Aorta (tissue), 5 donors: ENCODE measurements at regions not wholly inside any gene's neighbourhood (a gene's known extent, or its start where the extent isn't known, plus 50 kb on each side); places are given as distances from the start of the nearest gene placed in this dataset.
"Not testable (repeated sequence)": the region's sequence is repeated elsewhere in the genome, so short reads cannot be mapped to it uniquely, and the experiment has no call there.

Source experiments
- ATAC-seq: fragments of 200-7000 bp; cut with Tn5 transposase; one replicate; pipeline ENCODE4 v1.9.1; 2022; ENCODE audit warnings: moderate library complexity; ENCODE audit not compliant: low FRiP score
- DNase-seq, 2 donors: peaks; one replicate each; pipeline ENCODE4 v3.0.0-alpha.2; 2020
- H3K27ac ChIP-seq, 2 donors: one replicate each; pipeline ENCODE4 v1.5.1; 2013; ENCODE audit warnings: low read length in 2 of 2, mild to moderate bottlenecking in 2 of 2, moderate library complexity in 2 of 2, control low read depth in 1 of 2, inconsistent platforms in 1 of 2, low read depth in 1 of 2
- H3K27me3 ChIP-seq, 2 donors: one replicate each; pipeline ENCODE4 v1.6.1; 2013; ENCODE audit warnings: control low read depth in 1 of 2, low read length in 1 of 2, mild to moderate bottlenecking in 1 of 2, moderate library complexity in 1 of 2; ENCODE audit not compliant: insufficient read depth in 2 of 2, control insufficient read depth in 1 of 2
- H3K36me3 ChIP-seq, 2 donors: one replicate each; pipeline ENCODE4 v1.6.1; 2013; ENCODE audit warnings: control low read depth in 1 of 2, low read length in 1 of 2, mild to moderate bottlenecking in 1 of 2; ENCODE audit not compliant: insufficient read depth in 2 of 2, control insufficient read depth in 1 of 2
- H3K4me1 ChIP-seq, 2 donors: one replicate each; pipeline ENCODE4 v1.6.1; 2013; ENCODE audit warnings: low read length in 2 of 2, control low read depth in 1 of 2, mild to moderate bottlenecking in 1 of 2, moderate library complexity in 1 of 2; ENCODE audit not compliant: insufficient read depth in 2 of 2, control insufficient read depth in 1 of 2
- H3K4me3 ChIP-seq, 2 donors: one replicate each; pipeline ENCODE4 v1.5.1; 2013; ENCODE audit warnings: low read length in 2 of 2, control low read depth in 1 of 2, mild to moderate bottlenecking in 1 of 2
- H3K9me3 ChIP-seq: one replicate; pipeline ENCODE4 v1.6.1; 2013; ENCODE audit warnings: mild to moderate bottlenecking, low read length; ENCODE audit not compliant: control insufficient read depth
- WGBS, 2 donors: extraction: QIAGEN DNeasy Blood & Tissue Kit; methylation state at CpG; one replicate each; pipeline ENCODE4 v1.1.7; 2013; 5-methylcytosine and 5-hydroxymethylcytosine counted together
- intact Hi-C, 2 donors: fragments of 100-400 bp; cut with DNase I; formaldehyde crosslinking; loops; one replicate each; pipeline versions ENCODE4 v1.14.2 to v1.15.0; 2022
- donor health status: healthy with polysubstance abuse.
- donor health status: Bipolar disorder and iron deficiency.
- donor health status: DM: no; HTN: no; CAD: no.
- donor health status: DM: no; HTN: no; CAD: no.
- donor health status: DM: yes; HTN: yes; CAD: no.

GRCh38 chr4:115956054-115956796, 842.8 kb upstream of the NDST4 start:
- H3K27ac ChIP-seq, intact Hi-C loops, H3K9me3 ChIP-seq, ATAC-seq, H3K27me3 ChIP-seq, DNase-seq, H3K4me3 ChIP-seq, H3K36me3 ChIP-seq, H3K4me1 ChIP-seq: not testable (repeated sequence)
- 69 to 71% methylated on average over 6 of the region's 6 CpGs for WGBS, 2 donors

GRCh38 chr4:115950806-115951205, 837.4 kb upstream of the NDST4 start:
- intact Hi-C loops, result no loop called here
- Histone ChIP-seq H3K9me3 (no peaks in the 10 kb centered on the region), H3K36me3 (no peaks in the 10 kb centered on the region), H3K27me3 (no peaks in the 10 kb centered on the region), H3K4me1 (no peaks in the 10 kb centered on the region), H3K27ac (no peak overlapping the region), H3K4me3 (no peak overlapping the region)
- no peak for ATAC-seq
- 90 to 92% methylated on average over 10 of the region's 10 CpGs for whole genome bisulfite sequencing, 2 donors
- no peak for DNase-seq

- H3K36me3 ChIP-seq, H3K27ac ChIP-seq, DNase-seq, H3K4me3 ChIP-seq, H3K4me1 ChIP-seq, H3K9me3 ChIP-seq, H3K27me3 ChIP-seq, ATAC-seq: not testable (repeated sequence)
- intact Hi-C loops, result loop anchor here in 1 of 2 donors (5.0 kb wide), 1 partner anchor 918 kb away; no protein-coding TSS in a partner anchor
- whole genome bisulfite sequencing, 2 donors, result 87 to 89% methylated on average over 3 of the region's 3 CpGs
Observed at GRCh38 chr4:115949974-115950743, 836.7 kb upstream of the NDST4 start.

- ATAC-seq (no peak), DNase-seq (no peak)
- Histone ChIP-seq H3K36me3 (no peaks in the 10 kb centered on the region), H3K9me3 (no peaks in the 10 kb centered on the region), H3K4me1 (no peaks in the 10 kb centered on the region), H3K27ac (no peak overlapping the region), H3K27me3 (no peaks in the 10 kb centered on the region), H3K4me3 (no peak overlapping the region)
- intact Hi-C loops, result loop anchor here in 1 of 2 donors (5.0 kb wide), 1 partner anchor 913 kb away; no protein-coding TSS in a partner anchor
- WGBS, 2 donors, result 69 to 82% methylated on average over 3 of the region's 3 CpGs
Observed at GRCh38 chr4:115945026-115945425, 831.6 kb upstream of the NDST4 start.

- H3K4me1 ChIP-seq, result no peaks in the 10 kb centered on the region
- DNase-seq, result no peak
- H3K9me3 ChIP-seq, result no peaks in the 10 kb centered on the region
- WGBS, 2 donors, result 92 to 93% methylated on average over 5 of the region's 5 CpGs
- intact Hi-C loops, result no loop called here
- no peak overlapping the region for H3K27ac ChIP-seq
- no peak overlapping the region for H3K4me3 ChIP-seq
- no peaks in the 10 kb centered on the region for H3K36me3 ChIP-seq
- H3K27me3 ChIP-seq, result no peaks in the 10 kb centered on the region
- no peak for ATAC-seq
Observed at GRCh38 chr4:115944146-115944905, 830.9 kb upstream of the NDST4 start.

- intact Hi-C loops, result no loop called here
- no peaks in the 10 kb centered on the region for H3K27me3 ChIP-seq
- WGBS, 2 donors, result 62 to 74% methylated on average over 4 of the region's 4 CpGs
- ATAC-seq (no peak), DNase-seq (no peak)
- no peaks in the 10 kb centered on the region for H3K9me3 ChIP-seq
- H3K36me3 ChIP-seq, result no peaks in the 10 kb centered on the region
- no peak overlapping the region for H3K27ac ChIP-seq
- no peak overlapping the region for H3K4me3 ChIP-seq
- H3K4me1 ChIP-seq, result no peaks in the 10 kb centered on the region
Observed at GRCh38 chr4:115938764-115939443, 825.5 kb upstream of the NDST4 start.

- Histone ChIP-seq H3K9me3 (no peaks in the 10 kb centered on the region), H3K36me3 (no peaks in the 10 kb centered on the region), H3K4me1 (no peaks in the 10 kb centered on the region), H3K4me3 (no peak overlapping the region), H3K27me3 (no peaks in the 10 kb centered on the region), H3K27ac (no peak overlapping the region)
- no peak for ATAC-seq
- 87 to 88% methylated on average over 1 of the region's 1 CpG for WGBS, 2 donors
- no peak for DNase-seq
- intact Hi-C loops, result no loop called here
Observed at GRCh38 chr4:115929373-115929772, 816.0 kb upstream of the NDST4 start.

GRCh38 chr4:115927382-115927781, 814.0 kb upstream of the NDST4 start:
- Histone ChIP-seq H3K9me3 (no peaks in the 10 kb centered on the region), H3K4me1 (no peaks in the 10 kb centered on the region), H3K27me3 (no peaks in the 10 kb centered on the region), H3K36me3 (no peaks in the 10 kb centered on the region), H3K4me3 (no peak overlapping the region), H3K27ac (no peak overlapping the region)
- DNase-seq (no peak), ATAC-seq (no peak)
- intact Hi-C loops, result no loop called here
- WGBS, 2 donors, result 61 to 81% methylated on average over 5 of the region's 5 CpGs
